ENCODE measurements at regions not wholly inside any gene's neighbourhood (a gene's known extent, or its start where the extent isn't known, plus 50 kb on each side); places are given as distances from the start of the nearest gene placed in this dataset.

GRCh38 chr1:43035821-43036741 is 77.4 kb upstream of the SLC2A1 start:
- no peak for TF ChIP-seq CTCF (IDR thresholded peaks at IDR 0.05)
- H3K79me2 ChIP-seq: no peaks in the 10 kb centered on the region
- H3K4me1 ChIP-seq: no peaks in the 10 kb centered on the region
- H3K9ac ChIP-seq: no peak overlapping the region
- no peaks in the 10 kb centered on the region for H3K36me3 ChIP-seq (ENCODE audit: control insufficient read depth, insufficient read depth, low read length)
- H3K27me3 ChIP-seq (ENCODE audit: control insufficient read depth, insufficient read depth, low read length): no peaks in the 10 kb centered on the region
- H3K27ac ChIP-seq: no peak overlapping the region
- H2AFZ ChIP-seq: no peak overlapping the region
- H3K4me2 ChIP-seq (ENCODE audit: low read length): no peak overlapping the region
- H3K4me3 ChIP-seq (ENCODE audit: low read depth, low read length): no peak overlapping the region
- H3K9me3 ChIP-seq (ENCODE audit: control insufficient read depth, low read length): no peaks in the 10 kb centered on the region

GRCh38 chr1:43034778-43035177 is 76.1 kb upstream of the SLC2A1 start:
- no peak for TF ChIP-seq CTCF (IDR thresholded peaks at IDR 0.05)

GRCh38 chr1:43034195-43034658 is 75.6 kb upstream of the SLC2A1 start:
- H2AFZ ChIP-seq: peak overlapping the region; percentile 13
- no peaks in the 10 kb centered on the region for H3K4me1 ChIP-seq
- no peak overlapping the region for H3K9ac ChIP-seq
- H3K36me3 ChIP-seq (ENCODE audit: control insufficient read depth, insufficient read depth, low read length): no peaks in the 10 kb centered on the region
- H3K9me3 ChIP-seq (ENCODE audit: control insufficient read depth, low read length): no peaks in the 10 kb centered on the region
- no peak overlapping the region for H3K4me2 ChIP-seq (ENCODE audit: low read length)
- TF ChIP-seq CTCF (IDR thresholded peaks at IDR 0.05): no peak
- H3K27ac ChIP-seq: no peak overlapping the region
- no peak overlapping the region for H3K4me3 ChIP-seq (ENCODE audit: low read depth, low read length)
- no peaks in the 10 kb centered on the region for H3K27me3 ChIP-seq (ENCODE audit: control insufficient read depth, insufficient read depth, low read length)
- no peaks in the 10 kb centered on the region for H3K79me2 ChIP-seq

More at GRCh38 chr1:43034778-43035177, 76.1 kb upstream of the SLC2A1 start:
- Histone ChIP-seq H3K27ac (no peak overlapping the region), H3K79me2 (no peaks in the 10 kb centered on the region), H2AFZ (peak overlapping the region; percentile 13), H3K4me3 (ENCODE audit: low read depth, low read length) (no peak overlapping the region), H3K27me3 (ENCODE audit: control insufficient read depth, insufficient read depth, low read length) (no peaks in the 10 kb centered on the region), H3K36me3 (ENCODE audit: control insufficient read depth, insufficient read depth, low read length) (no peaks in the 10 kb centered on the region), H3K9ac (no peak overlapping the region), H3K4me1 (no peaks in the 10 kb centered on the region), H3K9me3 (ENCODE audit: control insufficient read depth, low read length) (no peaks in the 10 kb centered on the region), H3K4me2 (ENCODE audit: low read length) (no peak overlapping the region)

- Histone ChIP-seq H3K79me2 (no peaks in the 10 kb centered on the region), H3K4me1 (no peaks in the 10 kb centered on the region), H3K9ac (no peak overlapping the region), H3K4me3 (ENCODE audit: low read depth, low read length) (no peak overlapping the region), H3K9me3 (ENCODE audit: control insufficient read depth, low read length) (no peaks in the 10 kb centered on the region), H3K27ac (no peak overlapping the region), H2AFZ (no peak overlapping the region), H3K4me2 (ENCODE audit: low read length) (no peak overlapping the region), H3K27me3 (ENCODE audit: control insufficient read depth, insufficient read depth, low read length) (no peaks in the 10 kb centered on the region), H3K36me3 (ENCODE audit: control insufficient read depth, insufficient read depth, low read length) (no peaks in the 10 kb centered on the region)
- TF ChIP-seq CTCF (IDR thresholded peaks at IDR 0.05): no peak
Measured at GRCh38 chr1:43031316-43032203, 72.9 kb upstream of the SLC2A1 start.

Data from parathyroid adenoma (tissue), 2 donors.